GM21717 (cell line): ENCODE measurements at regions not wholly inside any gene's neighbourhood (a gene's known extent, or its start where the extent isn't known, plus 50 kb on each side); places are given as distances from the start of the nearest gene placed in this dataset.

Experiments used
- ATAC-seq: cut with Tn5 transposase; IDR thresholded peaks from one replicate; pipeline ENCODE4 v1.9.1; 2021; ENCODE audit warnings: mild to moderate bottlenecking, moderate library complexity; ENCODE audit not compliant: unreplicated experiment

- no peak for ATAC-seq
Measured at GRCh38 chr20:53706466-53707370, 113.1 kb upstream of the ZNF217 start.

DNA sequence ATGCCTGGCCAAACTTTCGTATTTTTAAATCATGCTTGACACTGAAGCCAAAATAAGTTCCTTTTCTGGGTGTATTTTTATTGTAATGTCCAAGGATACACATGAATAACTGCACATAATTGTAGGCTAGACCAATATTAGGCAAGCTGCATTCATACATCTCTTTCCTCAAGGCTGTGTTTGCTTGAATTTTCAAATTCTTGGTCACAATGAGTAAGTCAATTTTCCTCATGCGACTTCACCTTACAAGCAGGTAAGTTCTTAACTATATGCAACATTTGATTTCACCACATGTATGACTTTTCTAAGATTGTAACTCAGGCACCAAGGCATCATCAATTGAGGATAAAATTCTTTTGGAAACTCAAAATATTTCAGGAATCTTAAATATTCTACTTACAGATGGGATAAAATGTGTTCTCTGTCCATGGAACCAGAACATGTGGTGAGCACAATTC is 112.4 kb upstream of the ZNF217 start:
- ATAC-seq, result no peak

DNA sequence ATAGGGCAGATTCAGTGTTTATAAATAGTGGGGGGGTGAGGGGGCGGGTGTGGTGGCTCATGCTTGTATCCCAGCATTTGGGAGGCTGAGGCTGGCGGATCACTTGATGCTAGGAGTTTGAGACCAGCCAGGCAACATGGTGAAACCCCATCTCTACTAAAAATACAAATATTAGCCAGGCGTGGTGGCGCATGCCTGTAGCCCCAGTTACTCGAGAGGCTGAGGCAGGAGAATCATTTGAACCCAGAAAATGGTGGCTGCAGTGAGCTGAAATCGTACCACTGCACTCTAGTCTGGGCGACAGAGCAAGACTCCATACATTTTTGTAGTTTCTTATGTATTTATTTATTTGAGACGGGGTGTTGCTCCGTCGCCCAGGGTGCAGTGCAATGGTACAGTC is 109.0 kb upstream of the ZNF217 start:
- no peak for ATAC-seq

DNA sequence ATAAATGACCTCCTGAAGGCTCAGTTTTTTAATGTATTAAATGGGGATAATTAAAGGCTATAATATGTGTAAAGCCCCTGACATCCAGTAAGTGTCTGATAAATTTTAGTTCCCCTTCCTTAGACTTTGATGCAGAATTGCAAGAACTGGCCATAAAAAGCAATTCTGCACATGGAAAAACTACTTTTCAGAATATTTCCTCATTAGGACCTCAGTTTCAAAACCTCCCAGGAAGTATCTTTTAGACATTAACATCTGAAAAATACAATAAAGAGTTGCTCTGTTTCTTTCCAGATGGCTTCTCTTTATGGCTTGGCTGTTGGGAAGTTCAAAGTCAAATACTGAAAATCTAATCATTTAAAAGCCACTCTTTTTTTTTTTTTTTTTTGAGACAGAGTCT is 106.3 kb upstream of the ZNF217 start:
- ATAC-seq, result no peak

GRCh38 chr20:53699085-53699674 is 105.5 kb upstream of the ZNF217 start:
- ATAC-seq, result no peak

- ATAC-seq, result no peak
Measured at GRCh38 chr20:53698371-53698978, 104.8 kb upstream of the ZNF217 start.

DNA sequence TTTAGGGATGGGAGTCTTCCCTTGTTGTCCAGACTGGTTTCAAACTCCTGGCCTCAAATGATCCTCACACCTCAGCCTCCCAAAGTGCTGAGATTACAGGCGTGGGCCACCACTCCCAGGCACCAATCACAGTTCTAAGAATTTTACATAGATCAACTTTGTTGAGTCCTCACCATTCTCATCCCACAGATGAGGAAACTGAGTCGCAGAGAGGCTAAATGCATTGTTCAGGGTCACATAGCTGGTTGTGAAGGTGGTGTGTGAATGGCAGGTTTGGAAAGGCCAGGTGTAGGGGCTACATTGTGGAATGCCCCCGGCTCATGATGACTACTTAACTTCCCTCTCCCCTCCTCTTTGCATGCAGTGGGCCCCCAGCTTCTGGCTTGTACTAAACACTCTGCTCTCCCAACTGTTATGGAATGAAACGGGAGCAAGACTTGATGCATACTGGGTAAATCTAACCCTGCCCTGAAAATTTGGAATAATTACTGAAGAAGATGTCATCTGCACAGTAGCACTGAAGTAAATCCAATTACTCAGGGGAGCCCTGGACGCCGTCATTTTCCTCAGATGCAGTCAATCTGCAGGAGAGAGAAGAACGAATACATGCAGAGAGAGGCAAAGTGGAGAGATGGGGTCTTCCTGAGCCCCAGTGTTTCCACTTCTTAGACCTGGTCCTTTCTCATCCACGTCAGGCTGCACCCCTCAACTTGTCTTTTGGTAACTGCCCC is 102.3 kb upstream of the ZNF217 start:
- no peak for ATAC-seq

- ATAC-seq, result no peak
Measured at GRCh38 chr20:53693262-53693871, 99.7 kb upstream of the ZNF217 start.

GRCh38 chr20:53692465-53693067 is 98.9 kb upstream of the ZNF217 start:
- no peak for ATAC-seq

- no peak for ATAC-seq
Measured at GRCh38 chr20:53691811-53692192, 98.2 kb upstream of the ZNF217 start.

GRCh38 chr20:53691060-53691810 is 97.6 kb upstream of the ZNF217 start:
- ATAC-seq, result no peak

DNA sequence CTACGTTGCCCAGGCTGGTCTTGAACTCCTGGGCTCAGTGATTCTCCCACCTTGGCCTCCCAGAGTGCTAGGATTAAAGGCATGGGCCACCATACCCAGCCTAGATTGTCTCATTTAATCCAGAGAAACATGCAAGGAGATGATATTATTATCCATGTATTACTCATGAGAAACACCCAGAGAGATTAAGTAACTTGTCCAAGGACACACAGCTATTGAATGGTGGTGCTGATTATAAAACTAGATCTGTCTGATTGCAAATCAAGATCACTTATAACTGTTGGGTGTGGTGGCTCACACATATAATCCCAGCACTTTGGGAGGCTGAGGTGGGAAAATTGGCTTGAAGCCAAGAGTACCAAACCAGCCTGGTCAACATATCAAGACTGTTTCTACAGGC is 94.4 kb upstream of the ZNF217 start:
- no peak for ATAC-seq

- no peak for ATAC-seq
Measured at GRCh38 chr20:53685070-53685595, 91.5 kb upstream of the ZNF217 start.

DNA sequence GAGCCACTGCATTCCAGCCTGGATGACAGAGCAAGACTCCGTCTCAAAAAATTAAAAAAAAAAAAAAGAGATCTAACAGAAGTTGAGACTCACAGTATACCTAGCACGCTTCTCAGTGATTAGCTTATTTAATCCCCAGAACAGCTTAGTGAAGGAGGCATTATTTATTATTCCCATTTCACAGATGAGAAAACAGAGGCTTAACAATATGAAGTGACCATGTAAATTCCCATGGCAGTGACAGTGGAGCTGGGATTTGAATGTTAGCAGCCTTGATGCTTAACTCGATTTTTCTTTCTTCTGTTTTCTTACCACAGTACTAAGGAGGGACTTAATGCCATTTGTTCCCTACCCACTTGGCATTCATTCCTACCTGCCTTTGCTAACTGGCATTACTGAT is 89.9 kb upstream of the ZNF217 start:
- no peak for ATAC-seq

- no peak for ATAC-seq
Measured at GRCh38 chr20:53681352-53682212, 87.9 kb upstream of the ZNF217 start.

DNA sequence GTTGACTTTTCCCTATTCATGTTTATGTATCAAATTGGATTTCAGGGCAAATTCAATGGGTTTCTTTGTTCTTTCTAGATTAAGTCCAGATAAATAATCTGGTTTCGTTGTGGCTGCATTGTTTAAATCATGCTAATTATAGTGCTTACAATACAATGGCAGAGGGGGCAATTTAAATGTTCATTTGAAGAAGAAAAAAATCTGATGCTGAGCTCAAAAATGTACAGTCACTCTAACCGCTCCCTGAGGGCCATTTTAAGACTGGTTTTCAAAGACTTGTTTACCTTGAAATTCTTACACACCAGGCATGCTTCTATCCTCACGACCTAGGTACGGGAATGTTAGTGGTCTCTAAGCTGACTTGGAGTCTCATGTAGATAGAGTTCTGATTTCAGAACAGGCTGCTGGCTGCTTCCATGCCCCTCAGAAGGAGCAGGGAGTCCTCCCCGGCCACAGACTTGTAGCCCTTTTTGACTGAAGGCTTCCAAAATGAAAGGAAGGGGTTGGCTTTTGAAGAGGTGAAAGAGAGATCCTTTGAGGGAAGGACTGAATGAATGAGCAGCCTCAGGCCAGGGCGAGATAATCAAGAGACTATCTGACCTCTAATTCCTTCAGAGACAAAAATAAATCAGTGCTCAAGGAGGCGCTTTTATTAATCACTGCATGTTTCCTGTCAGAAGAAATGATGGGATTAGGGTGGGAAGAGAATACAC is 86.1 kb upstream of the ZNF217 start:
- ATAC-seq, result no peak

DNA sequence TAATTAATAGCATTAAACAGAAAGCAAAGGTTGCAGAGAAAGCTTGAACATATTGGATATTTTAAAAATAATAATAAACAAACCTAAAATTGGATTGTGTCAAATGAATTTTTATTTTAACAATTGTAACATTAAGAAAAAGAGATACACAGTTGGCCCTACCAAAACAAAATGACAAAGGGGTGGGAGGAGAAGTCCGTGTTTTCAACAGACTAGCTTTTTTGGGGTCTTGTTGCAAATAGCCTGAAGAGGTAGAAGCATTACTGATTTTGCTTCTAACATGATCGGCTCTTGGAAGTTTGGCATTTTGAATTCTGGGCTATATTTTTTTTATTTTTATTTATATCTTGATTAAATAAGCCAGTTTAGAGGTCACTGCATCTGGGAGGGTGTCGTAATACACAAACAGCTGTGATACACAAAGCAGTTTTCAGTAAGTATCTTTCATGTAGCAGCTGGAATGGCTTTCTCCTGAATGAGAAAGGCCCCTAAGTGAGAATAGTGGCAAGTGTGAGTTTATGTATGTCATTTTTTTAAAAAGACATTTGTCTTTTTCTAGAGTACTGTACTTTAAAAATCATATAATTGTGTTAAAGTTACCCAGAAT is 85.5 kb upstream of the ZNF217 start:
- ATAC-seq, result no peak
